ENCODE measurements at regions not wholly inside any gene's neighbourhood (a gene's known extent, or its start where the extent isn't known, plus 50 kb on each side); places are given as distances from the start of the nearest gene placed in this dataset.

DNA sequence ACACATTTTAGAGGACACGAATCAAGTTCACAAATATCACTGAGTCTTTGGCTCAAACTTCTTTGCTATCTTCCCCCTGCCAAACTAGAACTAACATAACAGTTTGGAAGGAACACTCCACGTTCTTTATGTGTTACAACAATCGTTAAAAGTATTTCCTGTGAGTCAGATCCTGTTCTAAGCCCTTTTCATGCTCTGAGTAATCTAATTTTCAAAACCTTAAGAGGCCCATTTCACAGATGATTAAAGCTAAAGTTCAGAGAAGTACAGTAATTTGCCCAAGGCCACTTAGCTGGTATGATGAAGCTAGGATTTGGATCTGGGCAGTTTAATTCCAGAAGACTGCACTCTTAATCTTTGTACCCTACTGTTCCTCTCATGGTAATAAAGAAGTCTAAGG is 854.4 kb upstream of the INTU start:
- TF ChIP-seq EP300 (IDR thresholded peaks at IDR 0.05) = no peak
- TF ChIP-seq, protein P1, sequence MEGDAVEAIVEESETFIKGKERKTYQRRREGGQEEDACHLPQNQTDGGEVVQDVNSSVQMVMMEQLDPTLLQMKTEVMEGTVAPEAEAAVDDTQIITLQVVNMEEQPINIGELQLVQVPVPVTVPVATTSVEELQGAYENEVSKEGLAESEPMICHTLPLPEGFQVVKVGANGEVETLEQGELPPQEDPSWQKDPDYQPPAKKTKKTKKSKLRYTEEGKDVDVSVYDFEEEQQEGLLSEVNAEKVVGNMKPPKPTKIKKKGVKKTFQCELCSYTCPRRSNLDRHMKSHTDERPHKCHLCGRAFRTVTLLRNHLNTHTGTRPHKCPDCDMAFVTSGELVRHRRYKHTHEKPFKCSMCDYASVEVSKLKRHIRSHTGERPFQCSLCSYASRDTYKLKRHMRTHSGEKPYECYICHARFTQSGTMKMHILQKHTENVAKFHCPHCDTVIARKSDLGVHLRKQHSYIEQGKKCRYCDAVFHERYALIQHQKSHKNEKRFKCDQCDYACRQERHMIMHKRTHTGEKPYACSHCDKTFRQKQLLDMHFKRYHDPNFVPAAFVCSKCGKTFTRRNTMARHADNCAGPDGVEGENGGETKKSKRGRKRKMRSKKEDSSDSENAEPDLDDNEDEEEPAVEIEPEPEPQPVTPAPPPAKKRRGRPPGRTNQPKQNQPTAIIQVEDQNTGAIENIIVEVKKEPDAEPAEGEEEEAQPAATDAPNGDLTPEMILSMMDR (IDR thresholded peaks at IDR 0.05) = no peak
